ENCODE measurements at regions not wholly inside any gene's neighbourhood (a gene's known extent, or its start where the extent isn't known, plus 50 kb on each side); places are given as distances from the start of the nearest gene placed in this dataset. TPM values are rescaled to one million over a fixed set of nuclear protein-coding genes. Genes with fewer than 3 reads are reported as not detected.

GRCh38 chr2:6794448-6794847 lies 71.3 kb downstream of the CMPK2 start:
- H3K27me3 Mint-ChIP-seq (ENCODE audit: unreplicated experiment) = peaks cover 2% of the 10 kb centered on the region
- no peak overlapping the region for H3K4me3 Mint-ChIP-seq (ENCODE audit: unreplicated experiment)
- no peak overlapping the region for H3K27ac Mint-ChIP-seq (ENCODE audit: unreplicated experiment)
- DNase-seq = no peak
- TF ChIP-seq, protein P1, sequence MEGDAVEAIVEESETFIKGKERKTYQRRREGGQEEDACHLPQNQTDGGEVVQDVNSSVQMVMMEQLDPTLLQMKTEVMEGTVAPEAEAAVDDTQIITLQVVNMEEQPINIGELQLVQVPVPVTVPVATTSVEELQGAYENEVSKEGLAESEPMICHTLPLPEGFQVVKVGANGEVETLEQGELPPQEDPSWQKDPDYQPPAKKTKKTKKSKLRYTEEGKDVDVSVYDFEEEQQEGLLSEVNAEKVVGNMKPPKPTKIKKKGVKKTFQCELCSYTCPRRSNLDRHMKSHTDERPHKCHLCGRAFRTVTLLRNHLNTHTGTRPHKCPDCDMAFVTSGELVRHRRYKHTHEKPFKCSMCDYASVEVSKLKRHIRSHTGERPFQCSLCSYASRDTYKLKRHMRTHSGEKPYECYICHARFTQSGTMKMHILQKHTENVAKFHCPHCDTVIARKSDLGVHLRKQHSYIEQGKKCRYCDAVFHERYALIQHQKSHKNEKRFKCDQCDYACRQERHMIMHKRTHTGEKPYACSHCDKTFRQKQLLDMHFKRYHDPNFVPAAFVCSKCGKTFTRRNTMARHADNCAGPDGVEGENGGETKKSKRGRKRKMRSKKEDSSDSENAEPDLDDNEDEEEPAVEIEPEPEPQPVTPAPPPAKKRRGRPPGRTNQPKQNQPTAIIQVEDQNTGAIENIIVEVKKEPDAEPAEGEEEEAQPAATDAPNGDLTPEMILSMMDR (IDR thresholded peaks at IDR 0.05; ENCODE audit: partially characterized antibody, unreplicated experiment) = no peak
- peaks cover 1% of the 10 kb centered on the region for H3K9me3 Mint-ChIP-seq (ENCODE audit: unreplicated experiment)
- H3K36me3 Mint-ChIP-seq (ENCODE audit: unreplicated experiment) = no peaks in the 10 kb centered on the region
- peaks cover 2% of the 10 kb centered on the region for H3K4me1 Mint-ChIP-seq (ENCODE audit: low read depth, unreplicated experiment)

Small RNA genes in the stretch of these regions (microRNA-seq; reads per million reads assigned to microRNA genes)
- not detected for gene MIR7158 (ENCODE audit: unreplicated experiment)
- not detected for gene MIR7515 (ENCODE audit: unreplicated experiment)

Measured in glutamatergic neuron (in vitro differentiated cells).